Neuronal stem cell (in vitro differentiated cells): ENCODE measurements at regions not wholly inside any gene's neighbourhood (a gene's known extent, or its start where the extent isn't known, plus 50 kb on each side); places are given as distances from the start of the nearest gene placed in this dataset.

Experiments
- DNase-seq: peaks from one replicate; pipeline ENCODE4 v3.0.0-alpha.2; 2013; ENCODE audit warnings: low spot score
- H2AFZ ChIP-seq: one replicate; pipeline ENCODE4 v1.6.1; 2013; ENCODE audit warnings: mild to moderate bottlenecking, low read length, inconsistent platforms
- H2AK5ac ChIP-seq: 2 replicates; pipeline ENCODE4 v1.6.1; 2013; ENCODE audit warnings: low read depth, mild to moderate bottlenecking, inconsistent platforms, low read length, moderate library complexity, mixed read lengths
- H2BK120ac ChIP-seq: 2 replicates; pipeline ENCODE4 v1.6.1; 2013; ENCODE audit warnings: low read depth, mild to moderate bottlenecking, inconsistent platforms, low read length, moderate library complexity, mixed read lengths
- H2BK12ac ChIP-seq: one replicate; pipeline ENCODE4 v1.6.1; 2013; ENCODE audit warnings: low read length, inconsistent platforms
- H2BK15ac ChIP-seq: 2 replicates; pipeline ENCODE4 v1.6.1; 2013; ENCODE audit warnings: mild to moderate bottlenecking, low read length, inconsistent platforms, mixed read lengths
- H2BK5ac ChIP-seq: one replicate; pipeline ENCODE4 v1.6.1; 2013; ENCODE audit warnings: inconsistent platforms, mild to moderate bottlenecking, low read length, moderate library complexity
- H3K14ac ChIP-seq: one replicate; pipeline ENCODE4 v1.6.1; 2013; ENCODE audit warnings: low read length, inconsistent platforms
- H3K18ac ChIP-seq: 2 replicates; pipeline ENCODE4 v1.6.1; 2013; ENCODE audit warnings: low read length, inconsistent platforms
- H3K23ac ChIP-seq: 2 replicates; pipeline ENCODE4 v1.6.1; 2013; ENCODE audit warnings: low read depth, mild to moderate bottlenecking, mixed read lengths, low read length, inconsistent platforms; ENCODE audit not compliant: poor library complexity
- H3K27ac ChIP-seq: replicated peaks from 3 replicates; pipeline ENCODE4 v1.5.1; 2013; ENCODE audit warnings: low read length, inconsistent platforms
- H3K27me3 ChIP-seq, 3 experiments: 2 replicates each; pipeline ENCODE4 v1.6.1; 2013; ENCODE audit warnings: low read length in 3 of 3, mild to moderate bottlenecking in 2 of 3, inconsistent platforms in 1 of 3, low read depth in 1 of 3, mixed read lengths in 1 of 3, moderate library complexity in 1 of 3; ENCODE audit not compliant: control insufficient read depth in 3 of 3, insufficient read depth in 3 of 3
- H3K36me3 ChIP-seq, 2 donors: replicated peaks in 1 of 2; 2 replicates each; pipeline ENCODE4 v1.6.1; 2013; ENCODE audit warnings: low read length in 2 of 2; ENCODE audit not compliant: control insufficient read depth in 2 of 2, insufficient read depth in 2 of 2
- H3K4ac ChIP-seq: 2 replicates; pipeline ENCODE4 v1.6.1; 2013; ENCODE audit warnings: inconsistent platforms, mild to moderate bottlenecking, low read length, moderate library complexity
- H3K4me1 ChIP-seq, 2 donors: 1 replicate in 1 of 2; 2 replicates in 1 of 2; pipeline ENCODE4 v1.6.1; 2013; ENCODE audit warnings: low read length in 2 of 2, low read depth in 1 of 2; ENCODE audit not compliant: control insufficient read depth in 2 of 2, insufficient read depth in 1 of 2
- H3K4me2 ChIP-seq: one replicate; pipeline ENCODE4 v1.6.1; 2013; ENCODE audit warnings: mild to moderate bottlenecking, low read length, inconsistent platforms; ENCODE audit not compliant: insufficient read depth, poor library complexity, severe bottlenecking
- H3K4me3 ChIP-seq, 2 donors: 2 replicates each; pipeline ENCODE4 v1.5.1; 2013; ENCODE audit warnings: low read length in 2 of 2, mild to moderate bottlenecking in 2 of 2, inconsistent platforms in 1 of 2, moderate library complexity in 1 of 2
- H3K79me1 ChIP-seq: one replicate; pipeline ENCODE4 v1.6.1; 2013; ENCODE audit warnings: low read depth, mild to moderate bottlenecking, inconsistent platforms, low read length, moderate library complexity
- H3K9ac ChIP-seq: one replicate; pipeline ENCODE4 v1.6.1; 2013; ENCODE audit warnings: mild to moderate bottlenecking, low read depth, low read length, inconsistent platforms; ENCODE audit not compliant: poor library complexity
- H3K9me3 ChIP-seq, 2 donors: replicated peaks in 1 of 2; 2 replicates each; pipeline versions ENCODE3 to v1.6.1; 2013; ENCODE audit warnings: low read length in 2 of 2, mild to moderate bottlenecking in 2 of 2, inconsistent platforms in 1 of 2, low read depth in 1 of 2, mixed read lengths in 1 of 2, moderate library complexity in 1 of 2; ENCODE audit not compliant: control insufficient read depth in 2 of 2, insufficient read depth in 1 of 2
- H4K8ac ChIP-seq: one replicate; pipeline ENCODE4 v1.6.1; 2013; ENCODE audit warnings: low read depth, mild to moderate bottlenecking, inconsistent platforms, low read length, moderate library complexity
- H4K91ac ChIP-seq: one replicate; pipeline ENCODE4 v1.6.1; 2013; ENCODE audit warnings: low read length, low read depth, mild to moderate bottlenecking, inconsistent platforms; ENCODE audit not compliant: poor library complexity
- WGBS, 2 donors: extraction: QIAGEN DNeasy Blood & Tissue Kit; methylation state at CpG; one replicate each; pipeline ENCODE4 v1.1.7; 2013; ENCODE audit warnings: missing lambda C conversion rate in 2 of 2, mixed read lengths in 1 of 2; ENCODE audit not compliant: insufficient read length in 2 of 2, insufficient replicate concordance in 1 of 2; ENCODE audit errors: extremely low coverage in 2 of 2; 5-methylcytosine and 5-hydroxymethylcytosine counted together

GRCh38 chr9:7382304-7382703, 417.3 kb downstream of the DMAC1 start:
- H2BK5ac ChIP-seq = no peak overlapping the region

GRCh38 chr9:7377489-7377888, 422.1 kb downstream of the DMAC1 start:
- no peak overlapping the region for H2BK5ac ChIP-seq
- H3K14ac ChIP-seq = no peak overlapping the region

More at GRCh38 chr9:7382304-7382703, 417.3 kb downstream of the DMAC1 start:
- WGBS, 2 donors = no CpG with 5 or more reads among the region's 3 CpGs
- H4K8ac ChIP-seq = no peak overlapping the region
- H3K14ac ChIP-seq = no peak overlapping the region
- no peaks in the 10 kb centered on the region for H3K79me1 ChIP-seq
- H3K4ac ChIP-seq = no peak overlapping the region
- H3K9ac ChIP-seq = no peak overlapping the region
- H3K27ac ChIP-seq = no peak overlapping the region
- no peak for DNase-seq
- no peak overlapping the region for H3K18ac ChIP-seq
- H3K36me3 ChIP-seq = no peaks in the 10 kb centered on the region
- no peak overlapping the region for H2BK12ac ChIP-seq
- H3K4me2 ChIP-seq = no peak overlapping the region
- no peak overlapping the region for H4K91ac ChIP-seq
- no peak overlapping the region for H2BK15ac ChIP-seq
- no peak overlapping the region for H2BK120ac ChIP-seq
- H3K4me3 ChIP-seq = no peak overlapping the region
- H3K9me3 ChIP-seq = no peaks in the 10 kb centered on the region
- H2AFZ ChIP-seq = no peak overlapping the region
- no peak overlapping the region for H3K23ac ChIP-seq
- H3K27me3 ChIP-seq = no peaks in the 10 kb centered on the region
- no peaks in the 10 kb centered on the region for H3K4me1 ChIP-seq
- H2AK5ac ChIP-seq = no peak overlapping the region

DNA sequence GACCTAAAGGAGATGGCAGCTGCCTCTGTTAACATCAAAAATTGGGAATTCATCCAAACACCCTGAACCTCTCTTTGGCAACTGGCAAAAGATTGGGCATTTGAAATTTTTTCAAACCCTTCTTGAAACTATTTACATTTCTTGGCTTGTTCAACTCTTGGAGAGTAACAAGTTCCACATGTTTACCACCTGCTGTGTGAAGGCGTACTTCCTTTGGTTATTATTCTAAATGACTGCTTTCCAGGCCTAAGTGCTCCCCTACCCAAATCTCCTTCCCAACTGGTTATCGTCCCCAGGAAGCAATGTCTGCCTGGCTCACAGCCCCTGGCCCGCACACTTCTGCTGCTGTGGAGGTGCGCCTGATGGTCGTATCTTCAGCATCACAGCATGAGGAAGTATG, 422.7 kb downstream of the DMAC1 start:
- H2BK120ac ChIP-seq = no peak overlapping the region

More at GRCh38 chr9:7377489-7377888, 422.1 kb downstream of the DMAC1 start:
- no CpG with 5 or more reads among the region's 2 CpGs for WGBS, 2 donors
- H2BK15ac ChIP-seq = no peak overlapping the region
- no peak overlapping the region for H2BK120ac ChIP-seq
- H3K36me3 ChIP-seq = no peaks in the 10 kb centered on the region
- H3K4me3 ChIP-seq = no peak overlapping the region
- no peaks in the 10 kb centered on the region for H3K27me3 ChIP-seq
- no peak overlapping the region for H2AK5ac ChIP-seq
- no peak overlapping the region for H4K91ac ChIP-seq
- no peaks in the 10 kb centered on the region for H3K79me1 ChIP-seq
- H3K9ac ChIP-seq = no peak overlapping the region
- DNase-seq = no peak
- no peak overlapping the region for H3K18ac ChIP-seq
- no peak overlapping the region for H2AFZ ChIP-seq
- no peak overlapping the region for H4K8ac ChIP-seq
- H3K9me3 ChIP-seq = peaks cover 0 to 2% of the 10 kb centered on the region in 2 donors
- H2BK12ac ChIP-seq = no peak overlapping the region
- H3K27ac ChIP-seq = no peak overlapping the region
- H3K4ac ChIP-seq = no peak overlapping the region
- no peak overlapping the region for H3K23ac ChIP-seq
- H3K4me1 ChIP-seq = no peaks in the 10 kb centered on the region
- H3K4me2 ChIP-seq = no peak overlapping the region

DNA sequence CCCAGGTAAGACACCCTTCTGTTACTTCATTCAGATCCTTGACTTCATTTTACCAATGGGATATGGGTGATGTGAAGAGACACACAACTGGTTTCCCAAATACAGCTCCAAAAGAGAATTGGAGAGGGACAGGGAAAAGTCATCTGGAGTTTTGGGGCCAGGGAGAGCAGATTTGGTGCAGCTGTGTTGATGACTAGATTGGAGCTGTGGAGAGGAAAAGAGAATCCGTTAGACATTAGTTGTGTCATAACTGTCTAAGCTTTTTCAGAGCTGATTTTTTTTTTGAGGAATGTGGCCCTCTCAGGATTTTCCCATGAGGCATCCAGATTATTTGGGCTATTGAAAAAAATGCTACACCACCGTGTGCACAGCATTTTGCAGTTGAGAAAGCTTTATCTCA, 423.4 kb downstream of the DMAC1 start:
- Histone ChIP-seq H3K9ac (no peak overlapping the region), H3K4ac (no peak overlapping the region), H2AK5ac (no peak overlapping the region), H2BK120ac (no peak overlapping the region), H4K91ac (no peak overlapping the region), H3K79me1 (no peaks in the 10 kb centered on the region), H3K36me3 (no peaks in the 10 kb centered on the region), H3K18ac (no peak overlapping the region), H2BK5ac (no peak overlapping the region), H3K23ac (no peak overlapping the region), H2BK15ac (no peak overlapping the region), H2BK12ac (no peak overlapping the region), H3K4me2 (no peak overlapping the region), H3K14ac (no peak overlapping the region), H3K27me3 (no peaks in the 10 kb centered on the region), H3K4me3 (no peak overlapping the region), H4K8ac (no peak overlapping the region), H2AFZ (no peak overlapping the region), H3K9me3 (peaks cover 0 to 2% of the 10 kb centered on the region in 2 donors), H3K4me1 (no peaks in the 10 kb centered on the region), H3K27ac (no peak overlapping the region)
- no CpG with 5 or more reads among the region's 2 CpGs for WGBS, 2 donors
- DNase-seq = no peak

More for the DNA sequence above, 422.7 kb downstream of the DMAC1 start:
- Histone ChIP-seq H4K8ac (no peak overlapping the region), H3K14ac (no peak overlapping the region), H2BK15ac (no peak overlapping the region), H3K27ac (no peak overlapping the region), H3K9me3 (peaks cover 0 to 2% of the 10 kb centered on the region in 2 donors), H2BK12ac (no peak overlapping the region), H4K91ac (no peak overlapping the region), H3K4ac (no peak overlapping the region), H3K9ac (no peak overlapping the region), H3K4me2 (no peak overlapping the region), H2BK5ac (no peak overlapping the region), H3K4me3 (no peak overlapping the region), H2AFZ (no peak overlapping the region), H3K18ac (no peak overlapping the region), H3K23ac (no peak overlapping the region), H2AK5ac (no peak overlapping the region), H3K4me1 (no peaks in the 10 kb centered on the region), H3K79me1 (no peaks in the 10 kb centered on the region), H3K27me3 (no peaks in the 10 kb centered on the region), H3K36me3 (no peaks in the 10 kb centered on the region)
- no CpG with 5 or more reads among the region's 5 CpGs for WGBS, 2 donors
- no peak for DNase-seq
